Coronary artery (tissue), 2 donors: ENCODE measurements at regions not wholly inside any gene's neighbourhood (a gene's known extent, or its start where the extent isn't known, plus 50 kb on each side); places are given as distances from the start of the nearest gene placed in this dataset.
A peak's percentile ranks its signal among the peaks of the same experiment; 100 is the strongest.

Experiments
- DNase-seq: peaks from one replicate; pipeline ENCODE4 v3.0.0-alpha.2; 2017; ENCODE audit warnings: low spot score
- H3K27ac ChIP-seq, 2 donors: fragments of 200-600 bp; sonication (generic); one replicate each; pipeline ENCODE4 v1.5.1; 2016 to 2019
- H3K4me3 ChIP-seq: fragments of 200-600 bp; sonication (generic); 2 replicates; pipeline ENCODE4 v1.5.1; 2016; ENCODE audit warnings: mild to moderate bottlenecking, moderate library complexity
- CTCF ChIP-seq: fragments of 200-600 bp; sonication (generic); IDR thresholded peaks from one replicate; pipeline ENCODE4 v1.5.1; 2019; ENCODE audit warnings: antibody characterized with exemption

DNA sequence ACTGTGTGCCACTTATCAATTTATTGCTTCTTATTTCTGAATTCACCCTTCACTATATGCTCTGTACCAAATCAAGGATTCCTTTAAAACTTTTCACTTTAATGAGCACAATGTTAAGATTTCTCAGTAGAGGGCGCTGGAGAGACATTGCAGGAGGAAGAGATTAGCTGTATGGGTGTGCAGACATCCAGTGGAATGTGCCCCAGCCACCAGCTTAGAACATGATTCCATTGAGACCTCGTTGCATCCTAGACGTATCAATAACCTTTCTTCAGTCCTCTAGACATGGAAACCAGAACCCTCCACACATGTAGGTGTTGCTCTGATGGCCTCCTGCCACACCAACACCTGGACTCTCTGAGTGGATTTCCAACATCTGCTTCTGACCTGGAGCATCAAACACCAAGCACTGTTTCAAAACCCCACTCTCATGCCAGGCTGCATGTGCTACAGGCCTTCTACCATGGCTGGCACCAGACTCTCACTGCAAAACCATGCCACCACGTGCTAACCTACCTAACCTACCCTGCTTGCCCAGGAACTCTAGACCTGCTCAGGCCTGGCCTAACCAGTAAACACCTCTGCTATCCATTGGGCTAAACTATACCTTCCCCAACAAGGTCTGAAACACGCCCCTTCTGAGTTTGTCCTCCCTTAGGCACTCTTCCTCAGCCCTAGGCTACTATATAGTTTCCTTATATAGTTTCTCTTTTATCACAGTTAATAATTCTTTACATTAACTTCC lies 633.2 kb upstream of the PKDCC start:
- no peak overlapping the region for H3K4me3 ChIP-seq
- no peak overlapping the region for H3K27ac ChIP-seq
- TF ChIP-seq CTCF = peak; percentile 38
- DNase-seq = no peak

- no peak overlapping the region for H3K27ac ChIP-seq
- TF ChIP-seq CTCF = no peak
- no peak for DNase-seq
Measured at GRCh38 chr2:41417511-41417910, 630.3 kb upstream of the PKDCC start.

DNA sequence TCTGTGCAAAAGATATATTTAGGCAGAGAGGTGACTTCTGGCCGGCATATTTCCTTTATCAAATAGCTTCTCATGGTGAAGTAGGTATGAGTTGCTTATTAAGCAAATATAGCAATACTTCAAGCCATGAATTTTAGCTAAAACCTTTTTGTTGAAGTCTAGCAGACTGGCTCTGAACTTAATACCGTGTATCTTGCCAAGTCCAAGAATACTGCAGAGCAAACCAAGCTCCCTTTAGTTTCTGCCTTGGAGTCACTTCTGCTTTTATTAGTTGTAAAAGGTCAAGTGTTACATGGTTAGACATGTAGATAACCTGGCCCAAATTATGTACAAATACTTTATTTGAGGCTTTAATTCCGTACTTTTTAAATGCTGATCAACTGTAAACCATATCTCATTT lies 627.6 kb upstream of the PKDCC start:
- Histone ChIP-seq H3K27ac (no peak overlapping the region), H3K4me3 (no peak overlapping the region)
- no peak for TF ChIP-seq CTCF
- no peak for DNase-seq

More at GRCh38 chr2:41417511-41417910, 630.3 kb upstream of the PKDCC start:
- no peak overlapping the region for H3K4me3 ChIP-seq

GRCh38 chr2:41420872-41421271 lies 626.9 kb upstream of the PKDCC start:
- no peak for DNase-seq
- H3K4me3 ChIP-seq = no peak overlapping the region
- no peak for TF ChIP-seq CTCF
- no peak overlapping the region for H3K27ac ChIP-seq

DNA sequence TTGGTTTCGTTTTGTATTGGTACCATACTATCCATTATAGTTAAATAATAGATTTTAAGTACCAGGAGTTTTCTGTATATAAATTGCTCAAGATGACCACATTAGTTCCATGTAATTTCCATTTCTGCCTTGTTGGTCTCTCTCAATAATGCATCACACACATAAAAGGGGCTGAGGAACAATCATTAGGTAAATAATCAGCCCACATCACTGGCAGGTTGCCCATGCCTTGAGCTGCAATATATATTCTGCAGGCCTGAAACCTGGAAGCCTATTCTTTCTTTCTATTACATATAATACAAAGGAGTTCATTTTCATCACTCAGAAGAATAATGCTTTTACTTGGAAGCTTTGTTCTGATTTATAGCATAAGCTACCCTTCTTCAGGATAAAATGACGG lies 616.1 kb upstream of the PKDCC start:
- no peak for DNase-seq
- no peak overlapping the region for H3K27ac ChIP-seq
- H3K4me3 ChIP-seq = no peak overlapping the region
- TF ChIP-seq CTCF = no peak

DNA sequence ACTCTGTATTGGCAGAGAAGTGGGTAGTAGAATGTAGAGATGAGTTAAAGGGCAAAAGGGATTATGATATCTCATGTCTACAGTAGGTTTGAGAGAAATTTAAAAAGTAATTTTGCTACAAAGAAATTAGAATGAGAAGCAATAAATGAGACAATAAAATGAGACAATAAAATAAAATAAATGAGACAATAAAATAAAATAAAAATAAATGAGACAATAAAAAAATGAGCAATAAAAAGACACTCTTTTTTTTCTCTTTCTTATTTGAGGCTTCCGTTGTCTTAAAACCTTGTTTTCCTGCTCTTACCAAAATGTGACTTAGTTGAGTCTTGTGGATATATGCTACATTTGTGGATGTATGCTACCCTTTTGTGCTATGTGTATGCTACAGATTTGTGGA lies 615.4 kb upstream of the PKDCC start:
- no peak for DNase-seq
- no peak overlapping the region for H3K27ac ChIP-seq
- TF ChIP-seq CTCF = no peak
- no peak overlapping the region for H3K4me3 ChIP-seq

GRCh38 chr2:41434991-41435390 lies 612.8 kb upstream of the PKDCC start:
- no peak for TF ChIP-seq CTCF
- Histone ChIP-seq H3K4me3 (no peak overlapping the region), H3K27ac (no peak overlapping the region)
- no peak for DNase-seq
